ENCODE measurements at regions not wholly inside any gene's neighbourhood (a gene's known extent, or its start where the extent isn't known, plus 50 kb on each side); places are given as distances from the start of the nearest gene placed in this dataset.

GRCh38 chr10:3858051-3858845 lies 73.2 kb upstream of the KLF6 start:
- TF ChIP-seq ATF7 (IDR thresholded peaks at IDR 0.05): no peak
- TF ChIP-seq SPI1 (IDR thresholded peaks at IDR 0.05; ENCODE audit: borderline replicate concordance, low read depth, low read length): no peak
- TF ChIP-seq ELF4 (CRISPR knock-in tag; IDR thresholded peaks at IDR 0.05): no peak
- no peak for TF ChIP-seq POLR2A (conservative IDR thresholded peaks at IDR 0.05)
- TF ChIP-seq POLR2AphosphoS5 (IDR thresholded peaks at IDR 0.05; ENCODE audit: control insufficient read depth, insufficient read depth, low read depth, low read length): no peak
- TF ChIP-seq CEBPB (tag; IDR thresholded peaks at IDR 0.05): no peak
- no peak for TF ChIP-seq FOXJ3 (CRISPR knock-in tag; IDR thresholded peaks at IDR 0.05)
- TF ChIP-seq JUN (IDR thresholded peaks at IDR 0.05; ENCODE audit: borderline replicate concordance, low read depth, low read length): no peak
- no peak for TF ChIP-seq JUN (CRISPR knock-in tag; IDR thresholded peaks at IDR 0.05; ENCODE audit: borderline replicate concordance)
- no peak for TF ChIP-seq CTCF (IDR thresholded peaks at IDR 0.05 in 2 of 3, conservative IDR thresholded peaks at IDR 0.05 in 1 of 3; ENCODE audit: insufficient read depth in 2 of 3, low read depth in 1 of 3, low read length in 3 of 3)
- TF ChIP-seq REST (IDR thresholded peaks at IDR 0.05; ENCODE audit: borderline replicate concordance): no peak
- TF ChIP-seq REST (CRISPR knock-in tag; IDR thresholded peaks at IDR 0.05; ENCODE audit: low read depth): no peak

All from K562 (cell line).